ENCODE measurements at regions not wholly inside any gene's neighbourhood (a gene's known extent, or its start where the extent isn't known, plus 50 kb on each side); places are given as distances from the start of the nearest gene placed in this dataset.
A peak's percentile ranks its signal among the peaks of the same experiment; 100 is the strongest.
"Not testable (repeated sequence)": the region's sequence is repeated elsewhere in the genome, so short reads cannot be mapped to it uniquely, and the experiment has no call there.

- no peak for DNase-seq
These were observed 1124.9 kb downstream of the DIAPH3 start for GRCh38 chr13:59038824-59039223.

DNA sequence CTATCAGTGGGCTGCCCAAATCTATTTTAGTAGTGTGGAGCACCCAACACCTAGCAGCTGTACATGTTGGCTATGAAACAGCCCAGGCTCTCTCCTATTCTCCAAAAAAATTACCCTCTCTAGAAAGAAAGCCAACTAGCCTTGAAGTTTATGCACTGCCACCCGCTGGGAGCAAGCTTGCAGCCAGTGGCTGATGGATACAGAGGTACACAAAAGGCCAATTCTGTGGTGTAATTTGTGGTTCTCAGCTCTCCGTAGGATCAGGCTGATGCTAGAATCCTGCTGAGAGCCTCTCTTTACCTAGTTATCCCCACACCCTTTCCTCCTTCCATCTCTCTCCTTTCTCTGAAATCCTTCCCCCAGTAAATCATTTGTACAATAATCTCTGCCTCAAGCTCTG, 1120.7 kb downstream of the DIAPH3 start:
- no peak for DNase-seq

- no peak for DNase-seq
These were observed 1116.2 kb downstream of the DIAPH3 start for GRCh38 chr13:59047546-59047945.

GRCh38 chr13:59061621-59062020, 1102.1 kb downstream of the DIAPH3 start:
- DNase-seq: no peak

DNA sequence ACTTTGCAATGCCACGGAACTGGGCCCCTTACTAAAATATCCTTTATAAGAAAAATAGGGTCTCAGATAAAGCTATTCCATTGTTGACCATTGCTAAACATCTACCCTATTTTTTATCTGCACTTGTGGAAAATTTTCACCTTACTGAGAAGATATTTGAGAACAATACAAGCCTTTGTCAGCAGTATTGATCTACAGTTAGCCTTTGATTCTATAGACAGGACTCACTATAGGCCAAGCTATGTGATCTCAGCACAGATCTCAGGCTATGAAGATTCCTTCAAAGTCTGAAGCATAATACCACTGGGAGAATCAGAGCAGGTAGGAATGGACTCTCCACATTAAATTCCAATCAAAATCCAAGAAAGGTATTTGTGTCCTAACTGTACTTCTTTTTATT, 1099.7 kb downstream of the DIAPH3 start:
- no peak for DNase-seq

DNA sequence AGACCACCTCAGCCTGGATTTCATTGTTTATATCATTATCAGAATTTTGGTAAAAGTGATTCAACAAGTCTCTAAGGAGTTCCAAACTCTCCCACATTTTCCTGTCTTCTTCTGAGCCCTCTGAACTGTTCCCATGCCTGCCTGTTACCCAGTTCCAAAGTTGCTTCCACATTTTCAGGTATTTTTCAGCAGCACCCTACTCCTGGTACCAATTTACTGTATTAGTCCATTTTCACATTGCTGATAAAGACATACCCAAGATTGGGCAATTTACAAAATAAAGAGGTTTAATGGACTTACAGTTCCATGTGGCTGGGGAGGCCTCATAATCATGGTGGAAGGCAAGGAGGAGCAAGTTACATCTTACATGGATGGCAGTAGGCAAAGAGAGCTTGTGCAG, 1087.3 kb downstream of the DIAPH3 start:
- not testable (repeated sequence) for DNase-seq

DNA sequence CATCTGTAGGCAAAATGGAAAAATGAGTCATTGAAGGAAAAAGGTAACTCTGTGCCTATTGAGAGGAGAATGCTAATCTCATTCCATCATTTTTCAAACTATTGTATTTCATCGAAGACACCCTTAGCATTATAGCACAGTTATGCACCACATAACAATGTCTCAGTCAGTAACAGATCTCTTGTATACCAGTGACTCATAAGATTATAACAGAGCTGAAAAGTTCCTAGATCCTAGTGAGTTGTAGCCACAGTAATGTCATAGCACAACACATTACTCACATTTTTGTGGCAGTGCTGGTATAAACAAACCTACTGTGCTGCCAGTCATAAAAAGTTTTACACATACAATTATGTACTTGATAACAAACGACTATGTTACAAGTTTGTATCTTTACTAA, 1077.6 kb downstream of the DIAPH3 start:
- no peak for DNase-seq

GRCh38 chr13:59088716-59089115, 1075.0 kb downstream of the DIAPH3 start:
- DNase-seq: no peak

GRCh38 chr13:59094181-59094580, 1069.5 kb downstream of the DIAPH3 start:
- DNase-seq: no peak

DNA sequence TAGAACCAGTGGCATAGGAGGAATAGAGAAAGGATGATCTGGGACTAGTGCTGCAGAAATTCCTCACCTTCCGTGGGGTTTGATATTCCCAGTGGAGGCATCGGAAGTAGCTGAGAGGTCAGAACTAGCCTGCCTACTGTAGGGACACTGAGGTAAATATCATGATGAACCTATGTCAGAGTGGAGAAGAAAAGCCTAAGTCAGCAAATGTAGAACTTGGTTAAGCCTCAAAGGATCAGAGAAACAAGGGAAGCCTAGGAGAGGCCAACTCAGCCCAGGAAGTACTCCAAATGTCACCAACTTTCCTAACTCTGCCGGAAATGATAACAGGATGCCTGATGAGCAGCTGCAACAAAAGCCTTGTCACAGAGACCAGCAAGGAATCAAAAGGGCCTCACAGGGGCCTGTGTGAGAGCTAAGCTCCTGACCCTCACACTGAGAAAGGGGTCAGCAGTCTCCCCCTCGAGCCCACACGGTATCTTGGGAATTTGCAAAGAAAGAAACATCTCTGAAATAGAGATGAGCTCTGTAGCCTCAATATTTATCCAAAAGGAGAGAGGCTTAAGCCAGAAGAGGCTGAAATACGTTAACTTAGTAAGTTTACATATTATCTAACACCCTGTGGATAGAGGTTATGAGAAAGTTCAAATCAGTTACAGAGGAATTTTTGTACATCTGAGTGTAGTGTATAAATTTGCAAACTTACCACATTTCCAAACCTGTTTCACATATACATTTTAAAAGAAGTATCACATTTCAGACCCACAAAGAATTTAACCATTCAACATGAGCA, 1064.3 kb downstream of the DIAPH3 start:
- DNase-seq: no peak

DNA sequence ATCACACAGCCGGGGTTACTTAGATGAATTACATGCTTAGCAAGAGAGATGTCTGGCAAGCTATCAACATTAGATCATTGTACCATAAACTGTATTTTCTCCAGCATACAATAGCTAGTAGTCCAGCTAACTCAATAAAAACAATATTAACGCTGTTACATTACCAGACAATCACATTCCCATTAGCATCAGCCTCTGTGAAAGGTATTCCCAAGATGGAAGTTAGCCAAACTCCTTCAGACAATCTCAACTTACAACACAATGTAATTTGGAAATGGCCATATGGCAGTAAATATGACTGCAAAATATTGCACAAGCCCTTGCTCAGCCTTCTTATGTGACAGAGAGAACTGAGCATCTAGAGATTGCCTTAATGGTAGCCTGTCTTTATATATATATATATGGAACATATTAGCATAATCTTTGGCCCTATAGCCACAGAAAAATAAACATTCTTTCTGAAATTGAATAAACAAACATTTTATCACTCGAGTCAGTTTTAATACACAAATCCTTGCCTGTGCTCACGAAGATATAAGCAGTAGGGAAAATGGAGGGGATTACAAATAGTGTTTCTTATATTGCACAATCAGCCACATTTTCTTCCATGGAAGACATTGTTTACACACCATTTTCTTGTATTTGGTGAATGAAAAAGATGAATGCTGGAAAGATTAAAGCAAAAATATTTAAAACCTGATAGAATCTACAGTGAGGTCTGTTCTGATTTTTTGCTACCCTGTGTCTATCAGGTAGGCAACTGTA, 1060.5 kb downstream of the DIAPH3 start:
- DNase-seq: peak; percentile 88

- no peak for DNase-seq
These were observed 1052.0 kb downstream of the DIAPH3 start for GRCh38 chr13:59111751-59112171.

DNA sequence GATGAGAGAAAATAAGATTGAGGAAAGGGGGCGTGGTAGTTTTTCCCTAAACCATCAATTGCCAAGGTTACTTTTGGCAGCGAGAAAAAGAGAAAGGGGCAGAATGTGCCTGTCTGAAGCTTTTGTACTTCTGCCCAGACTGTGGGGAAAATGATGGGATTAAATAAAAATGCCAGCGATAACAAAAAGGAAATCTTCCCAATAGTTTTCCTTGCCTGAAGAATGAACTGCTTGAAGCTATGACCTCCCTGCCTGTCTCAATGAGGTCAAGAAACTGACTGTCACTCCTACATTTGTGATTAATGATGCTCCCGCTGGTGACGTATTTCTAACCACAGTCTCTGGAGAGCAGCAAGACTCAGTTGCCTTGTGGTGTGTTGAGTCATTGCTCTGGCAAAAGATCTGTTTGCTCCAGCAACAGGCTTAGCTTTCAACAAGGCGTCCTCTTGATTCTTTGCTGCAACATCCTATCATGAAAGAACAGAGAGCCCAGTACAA, 1051.5 kb downstream of the DIAPH3 start:
- DNase-seq: no peak

DNA sequence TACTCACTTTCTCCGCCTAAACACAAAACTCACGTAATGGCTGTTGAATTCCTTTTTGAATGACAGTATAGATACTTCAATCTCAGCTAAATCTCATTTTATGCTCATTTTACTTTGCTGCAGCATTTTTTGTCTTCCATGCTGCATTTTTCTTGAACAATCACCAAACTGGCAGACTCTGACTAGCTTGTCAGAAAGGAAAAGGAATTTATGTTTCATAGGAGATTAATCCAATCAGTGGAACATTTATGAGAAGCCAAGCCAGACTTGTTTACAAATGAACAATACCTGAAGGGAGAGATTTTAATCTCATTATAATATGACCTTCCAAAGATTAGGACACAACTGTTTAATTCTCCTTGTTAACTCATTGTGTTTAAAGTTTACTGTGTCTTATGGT, 1044.3 kb downstream of the DIAPH3 start:
- DNase-seq: no peak

DNA sequence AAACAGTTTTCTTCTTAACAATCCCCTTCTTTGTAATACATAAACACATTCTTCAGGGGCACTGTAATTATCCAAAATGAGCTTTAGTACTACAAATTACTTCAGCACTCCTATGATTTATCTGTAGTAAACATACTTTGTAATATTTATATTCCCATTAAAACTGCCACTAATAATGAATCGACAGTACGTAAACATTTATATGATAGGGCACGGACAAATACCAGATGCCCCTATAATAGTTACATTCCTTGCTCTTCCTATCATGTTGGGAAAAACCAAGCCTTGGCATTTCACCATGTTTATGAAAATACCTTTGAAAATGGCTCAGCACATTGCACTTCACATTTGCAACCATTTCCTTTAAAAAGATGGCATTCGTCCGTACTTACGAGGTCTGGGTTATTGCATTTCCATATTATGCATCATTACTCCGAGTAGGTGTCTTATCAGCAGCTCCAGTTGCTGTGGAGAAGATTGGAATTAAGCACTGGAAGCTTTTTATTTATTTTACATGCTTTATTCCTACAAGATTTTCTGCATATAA, 1043.4 kb downstream of the DIAPH3 start:
- no peak for DNase-seq

DNA sequence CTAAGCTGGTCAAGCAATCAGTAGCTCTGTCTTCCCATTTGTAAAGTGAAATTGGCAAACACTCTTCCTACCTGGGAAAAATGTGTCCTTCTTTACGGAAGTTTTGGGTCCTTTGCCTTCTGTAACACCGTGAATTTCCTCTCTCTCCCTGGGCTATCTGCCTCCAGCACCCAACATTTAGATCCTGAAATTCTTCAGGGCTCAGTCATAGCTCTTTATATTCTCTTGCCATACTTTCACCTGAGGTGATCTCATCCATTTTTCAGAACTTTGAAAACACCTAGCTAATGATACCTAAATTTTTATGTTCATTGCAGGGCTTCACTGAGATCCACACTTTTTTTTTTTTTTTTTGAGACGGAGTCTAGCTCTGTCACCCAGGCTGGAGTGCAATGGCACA, 1042.2 kb downstream of the DIAPH3 start:
- DNase-seq: no peak

DNA sequence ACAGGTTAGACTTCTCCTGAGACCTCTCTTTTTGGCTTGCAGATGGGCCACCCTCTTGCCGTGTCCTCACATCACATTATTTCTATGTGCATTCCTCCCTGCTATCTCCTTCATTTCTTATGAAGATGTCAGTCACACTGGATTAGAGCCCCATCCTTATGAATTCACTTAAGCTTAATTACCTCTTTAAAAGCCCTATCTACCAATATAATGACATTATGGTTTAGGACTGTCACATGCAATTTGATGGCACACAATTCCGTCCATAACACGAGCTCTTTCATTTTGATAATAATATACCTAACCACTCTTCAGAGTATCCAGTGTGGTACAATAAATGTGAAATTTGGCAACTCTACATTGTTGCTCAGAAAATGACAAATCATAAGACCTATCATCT, 1037.3 kb downstream of the DIAPH3 start:
- DNase-seq: no peak

DNA sequence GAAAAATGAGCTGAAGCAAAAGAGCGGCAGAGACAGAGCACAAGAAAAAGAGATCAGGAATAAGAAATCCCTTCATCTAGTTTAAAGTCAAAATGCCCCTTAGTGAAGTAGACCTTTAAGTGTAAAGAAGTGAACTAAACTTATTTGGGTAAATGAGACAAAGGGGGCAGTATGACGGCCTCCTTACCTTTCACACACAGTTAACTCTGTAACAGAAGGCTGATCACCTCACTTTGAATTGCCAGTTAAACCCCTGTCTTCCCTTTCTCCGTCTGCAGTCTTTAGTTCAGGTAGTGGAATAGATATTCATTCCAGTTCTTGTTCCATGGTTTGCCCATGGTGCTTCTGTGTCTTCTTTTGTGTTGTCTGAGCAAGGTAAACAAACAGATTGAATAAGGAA, 1029.8 kb downstream of the DIAPH3 start:
- no peak for DNase-seq

- DNase-seq: no peak
These were observed 1019.0 kb downstream of the DIAPH3 start for GRCh38 chr13:59144700-59145099.

GRCh38 chr13:59145381-59145780, 1018.3 kb downstream of the DIAPH3 start:
- DNase-seq: no peak

- no peak for DNase-seq
These were observed 1006.5 kb downstream of the DIAPH3 start for GRCh38 chr13:59157181-59157580.

GRCh38 chr13:59166174-59166573, 997.6 kb downstream of the DIAPH3 start:
- DNase-seq: no peak

GRCh38 chr13:59172076-59172475, 991.7 kb downstream of the DIAPH3 start:
- DNase-seq: no peak

DNA sequence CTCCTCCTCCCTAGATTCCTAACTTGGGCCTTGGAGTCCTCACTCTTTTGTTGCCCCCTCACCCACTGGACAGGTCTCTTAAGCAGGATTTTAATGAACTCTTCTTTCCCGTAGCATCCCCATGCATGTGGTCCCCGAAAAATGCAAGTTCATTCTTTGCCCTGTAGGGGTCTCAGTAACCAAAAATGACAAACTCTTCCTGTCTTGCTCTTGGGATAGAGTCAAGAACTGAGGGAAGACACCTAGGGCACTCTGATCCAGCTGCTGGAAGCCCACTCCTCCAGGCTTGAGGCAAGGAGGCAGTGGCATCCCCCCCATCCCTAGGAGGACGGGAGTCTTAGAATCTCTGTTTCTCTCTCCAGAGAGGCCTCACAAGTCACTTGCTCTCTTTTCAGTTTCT, 987.0 kb downstream of the DIAPH3 start:
- DNase-seq: no peak
